Fibroblast of lung (primary cell): ENCODE measurements at regions not wholly inside any gene's neighbourhood (a gene's known extent, or its start where the extent isn't known, plus 50 kb on each side); places are given as distances from the start of the nearest gene placed in this dataset.
"Not testable (repeated sequence)": the region's sequence is repeated elsewhere in the genome, so short reads cannot be mapped to it uniquely, and the experiment has no call there.

Experiments
- DNase-seq, 2 donors: peaks; one replicate each; pipeline versions ENCODE4 v3.0.0 to v3.0.0-alpha.2; 2010; ENCODE audit warnings: low read depth in 2 of 2
- H2AFZ ChIP-seq: 2 replicates; pipeline ENCODE4 v1.5.1; 2012; ENCODE audit warnings: low read length, control low read depth, inconsistent platforms
- H3K27ac ChIP-seq: 2 replicates; pipeline ENCODE4 v1.5.1; 2011; ENCODE audit warnings: low read length, control low read depth; ENCODE audit not compliant: insufficient read depth
- H3K27me3 ChIP-seq: 2 replicates; pipeline ENCODE4 v1.5.1; 2011; ENCODE audit warnings: mild to moderate bottlenecking, low read length; ENCODE audit not compliant: control insufficient read depth, insufficient read depth
- H3K36me3 ChIP-seq: 2 replicates; pipeline ENCODE4 v1.5.1; 2011; ENCODE audit warnings: low read length; ENCODE audit not compliant: control insufficient read depth, insufficient read depth
- H3K4me1 ChIP-seq: 2 replicates; pipeline ENCODE4 v1.5.1; 2011; ENCODE audit warnings: low read length; ENCODE audit not compliant: control insufficient read depth, insufficient read depth; ENCODE audit errors: extremely low read depth
- H3K4me2 ChIP-seq: 2 replicates; pipeline ENCODE4 v1.5.1; 2011; ENCODE audit warnings: low read length, control low read depth; ENCODE audit not compliant: insufficient read depth; ENCODE audit errors: extremely low read depth
- H3K4me3 ChIP-seq, 4 experiments: fragments of 200-600 bp in 1 of 4; sonication (generic) in 1 of 4; replicated peaks in 1 of 4; 2 replicates each; pipeline ENCODE4 v1.5.1; 2011 to 2016; ENCODE audit warnings: low read length in 4 of 4, low read depth in 3 of 4, mild to moderate bottlenecking in 3 of 4, control low read depth in 2 of 4, inconsistent platforms in 1 of 4, mixed read lengths in 1 of 4; ENCODE audit not compliant: insufficient read depth in 1 of 4; ENCODE audit errors: control extremely low read depth in 1 of 4
- H3K79me2 ChIP-seq: 2 replicates; pipeline ENCODE4 v1.5.1; 2012; ENCODE audit warnings: mild to moderate bottlenecking, low read length, inconsistent platforms; ENCODE audit not compliant: control insufficient read depth, insufficient read depth
- H3K9ac ChIP-seq: 2 replicates; pipeline ENCODE4 v1.5.1; 2011; ENCODE audit warnings: mild to moderate bottlenecking, low read length, control low read depth; ENCODE audit not compliant: insufficient read depth
- H3K9me3 ChIP-seq: 2 replicates; pipeline ENCODE4 v1.5.1; 2012; ENCODE audit warnings: low read depth, low read length; ENCODE audit not compliant: control insufficient read depth, insufficient read depth
- H4K20me1 ChIP-seq: 2 replicates; pipeline ENCODE4 v1.5.1; 2011; ENCODE audit warnings: low read length; ENCODE audit not compliant: control insufficient read depth, insufficient read depth; ENCODE audit errors: extremely low read depth
- EZH2 ChIP-seq: IDR thresholded peaks from 2 replicates; pipeline ENCODE4 v1.5.1; 2012; ENCODE audit warnings: low read length, control low read depth, mild to moderate bottlenecking; ENCODE audit errors: missing control alignments
- TF ChIP-seq, protein P1 (sequence below), 2 donors: IDR thresholded peaks in 1 of 2; conservative IDR thresholded peaks in 1 of 2; 1 replicate in 1 of 2; 2 replicates in 1 of 2; pipeline ENCODE4 v1.5.1; 2011 to 2012; ENCODE audit warnings: low read length in 2 of 2, control low read depth in 1 of 2, inconsistent platforms in 1 of 2, low read depth in 1 of 2, mild to moderate bottlenecking in 1 of 2

DNA sequence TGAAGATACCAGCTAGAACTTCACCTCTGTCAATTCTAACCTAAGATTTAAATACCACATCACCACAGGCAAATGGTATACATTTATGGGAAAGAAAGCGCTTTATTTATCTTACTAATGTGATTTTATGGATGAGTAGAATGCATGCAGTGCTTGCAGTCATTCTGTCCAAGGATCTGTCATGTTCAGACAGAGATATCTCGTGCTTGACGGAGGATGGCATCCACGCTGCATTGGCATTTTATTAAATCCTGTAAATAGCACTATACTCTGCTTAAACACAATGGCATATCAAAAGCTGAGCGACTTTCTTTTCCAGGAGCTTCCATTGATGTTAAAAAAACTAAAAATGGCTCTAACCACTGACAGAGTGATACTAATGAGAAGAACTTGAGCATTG is 133.7 kb upstream of the CAV2 start:
- Histone ChIP-seq H3K27me3 (no peaks in the 10 kb centered on the region), H3K9me3 (no peaks in the 10 kb centered on the region), H3K4me1 (no peaks in the 10 kb centered on the region), H3K36me3 (no peaks in the 10 kb centered on the region), H3K9ac (no peak overlapping the region), H3K79me2 (no peaks in the 10 kb centered on the region), H2AFZ (no peak overlapping the region), H3K27ac (no peak overlapping the region), H3K4me2 (no peak overlapping the region), H4K20me1 (no peaks in the 10 kb centered on the region), H3K4me3 (no peak overlapping the region)
- no peak for DNase-seq
- TF ChIP-seq, protein P1, sequence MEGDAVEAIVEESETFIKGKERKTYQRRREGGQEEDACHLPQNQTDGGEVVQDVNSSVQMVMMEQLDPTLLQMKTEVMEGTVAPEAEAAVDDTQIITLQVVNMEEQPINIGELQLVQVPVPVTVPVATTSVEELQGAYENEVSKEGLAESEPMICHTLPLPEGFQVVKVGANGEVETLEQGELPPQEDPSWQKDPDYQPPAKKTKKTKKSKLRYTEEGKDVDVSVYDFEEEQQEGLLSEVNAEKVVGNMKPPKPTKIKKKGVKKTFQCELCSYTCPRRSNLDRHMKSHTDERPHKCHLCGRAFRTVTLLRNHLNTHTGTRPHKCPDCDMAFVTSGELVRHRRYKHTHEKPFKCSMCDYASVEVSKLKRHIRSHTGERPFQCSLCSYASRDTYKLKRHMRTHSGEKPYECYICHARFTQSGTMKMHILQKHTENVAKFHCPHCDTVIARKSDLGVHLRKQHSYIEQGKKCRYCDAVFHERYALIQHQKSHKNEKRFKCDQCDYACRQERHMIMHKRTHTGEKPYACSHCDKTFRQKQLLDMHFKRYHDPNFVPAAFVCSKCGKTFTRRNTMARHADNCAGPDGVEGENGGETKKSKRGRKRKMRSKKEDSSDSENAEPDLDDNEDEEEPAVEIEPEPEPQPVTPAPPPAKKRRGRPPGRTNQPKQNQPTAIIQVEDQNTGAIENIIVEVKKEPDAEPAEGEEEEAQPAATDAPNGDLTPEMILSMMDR (conservative IDR thresholded peaks at IDR 0.05 in 1 of 2, IDR thresholded peaks at IDR 0.05 in 1 of 2; ENCODE audit: low read depth in 1 of 2, low read length in 2 of 2), result no peak
- no peak for TF ChIP-seq EZH2

DNA sequence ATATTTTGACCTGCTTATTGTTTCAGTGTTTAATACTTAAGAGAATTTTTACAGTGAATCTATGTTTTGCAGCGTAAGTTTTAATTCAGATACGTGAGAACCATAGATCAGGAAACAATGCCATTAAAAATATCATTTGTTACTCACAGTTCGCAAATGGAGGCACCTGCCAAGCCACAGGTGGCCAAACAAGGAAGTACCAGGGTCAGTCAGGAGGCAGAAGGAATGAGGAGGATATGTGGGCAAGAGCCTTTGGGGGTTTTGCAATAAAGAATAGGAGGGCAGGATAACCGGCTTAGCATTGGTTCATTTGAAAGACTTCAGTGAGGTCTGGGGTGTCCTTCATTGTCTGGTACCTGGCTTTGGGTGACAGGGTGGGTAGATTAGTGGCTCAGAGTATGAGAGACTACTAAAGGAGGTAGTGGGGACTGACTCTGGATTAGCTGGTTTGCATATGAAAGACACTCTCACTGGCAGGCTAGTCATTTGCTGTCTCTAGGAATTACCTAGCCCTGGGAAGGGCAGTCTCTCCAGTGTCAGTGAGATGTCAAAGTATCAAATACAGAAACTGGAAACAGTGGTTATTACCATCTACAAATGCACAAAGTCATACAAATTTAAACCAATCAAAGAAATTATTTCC is 132.2 kb upstream of the CAV2 start:
- no peak overlapping the region for H3K4me3 ChIP-seq

DNA sequence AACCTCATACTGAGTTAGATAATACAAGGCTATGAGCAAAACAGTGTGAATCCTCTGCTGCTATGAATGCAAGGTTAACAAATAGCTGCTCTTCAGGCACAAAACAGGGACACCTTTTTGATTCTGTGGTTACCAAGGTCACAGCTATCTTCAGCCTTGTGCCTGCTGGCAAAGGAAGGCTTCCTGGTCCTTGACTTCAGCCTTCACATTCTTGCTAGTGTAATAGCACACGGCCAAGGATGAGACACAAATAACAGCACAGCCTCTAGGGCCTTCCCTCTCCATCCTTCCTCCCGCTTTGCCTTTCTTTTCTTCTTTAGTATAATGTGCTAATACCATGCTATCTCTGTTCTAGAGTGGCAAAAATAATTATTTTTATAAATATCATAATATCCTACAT is 130.6 kb upstream of the CAV2 start:
- TF ChIP-seq, protein P1 (conservative IDR thresholded peaks at IDR 0.05 in 1 of 2, IDR thresholded peaks at IDR 0.05 in 1 of 2; ENCODE audit: low read depth in 1 of 2, low read length in 2 of 2), result no peak
- TF ChIP-seq EZH2, result no peak
- Histone ChIP-seq H3K4me3 (no peak overlapping the region), H3K4me1 (no peaks in the 10 kb centered on the region), H3K9ac (no peak overlapping the region), H3K27me3 (no peaks in the 10 kb centered on the region), H3K36me3 (no peaks in the 10 kb centered on the region), H3K79me2 (no peaks in the 10 kb centered on the region), H4K20me1 (no peaks in the 10 kb centered on the region), H3K9me3 (no peaks in the 10 kb centered on the region), H3K4me2 (no peak overlapping the region), H3K27ac (no peak overlapping the region), H2AFZ (no peak overlapping the region)
- no peak for DNase-seq

More for the DNA sequence above, 132.2 kb upstream of the CAV2 start:
- Histone ChIP-seq H3K36me3 (no peaks in the 10 kb centered on the region), H2AFZ (no peak overlapping the region), H3K4me2 (no peak overlapping the region), H3K79me2 (no peaks in the 10 kb centered on the region), H3K9me3 (no peaks in the 10 kb centered on the region), H3K27me3 (no peaks in the 10 kb centered on the region), H4K20me1 (no peaks in the 10 kb centered on the region), H3K4me1 (no peaks in the 10 kb centered on the region), H3K9ac (no peak overlapping the region), H3K27ac (no peak overlapping the region)
- TF ChIP-seq, protein P1 (conservative IDR thresholded peaks at IDR 0.05 in 1 of 2, IDR thresholded peaks at IDR 0.05 in 1 of 2; ENCODE audit: low read depth in 1 of 2, low read length in 2 of 2), result no peak
- TF ChIP-seq EZH2, result no peak
- no peak for DNase-seq

DNA sequence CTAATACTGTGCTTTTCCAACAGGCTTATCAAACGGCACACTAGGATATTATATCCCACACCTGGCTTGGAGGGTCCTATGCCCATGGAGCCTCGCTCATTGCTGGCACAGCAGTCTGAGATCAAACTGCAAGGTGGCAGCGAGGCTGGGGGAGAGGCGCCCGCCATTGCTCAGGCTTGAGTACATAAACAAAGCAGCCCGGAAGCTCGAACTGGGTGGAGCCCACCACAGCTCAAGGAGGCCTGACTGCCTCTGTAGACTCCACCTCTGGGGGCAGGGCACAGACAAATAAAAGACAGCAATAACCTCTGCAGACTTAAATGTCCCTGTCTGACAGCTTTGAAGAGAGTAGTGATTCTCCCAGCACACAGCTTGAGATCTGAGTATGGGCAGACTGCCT is 128.0 kb upstream of the CAV2 start:
- not testable (repeated sequence) for H3K9ac ChIP-seq, H3K4me3 ChIP-seq, H3K79me2 ChIP-seq, H3K9me3 ChIP-seq, H3K27ac ChIP-seq, H3K4me2 ChIP-seq, H3K36me3 ChIP-seq, H3K27me3 ChIP-seq, H3K4me1 ChIP-seq, H4K20me1 ChIP-seq, H2AFZ ChIP-seq, DNase-seq

DNA sequence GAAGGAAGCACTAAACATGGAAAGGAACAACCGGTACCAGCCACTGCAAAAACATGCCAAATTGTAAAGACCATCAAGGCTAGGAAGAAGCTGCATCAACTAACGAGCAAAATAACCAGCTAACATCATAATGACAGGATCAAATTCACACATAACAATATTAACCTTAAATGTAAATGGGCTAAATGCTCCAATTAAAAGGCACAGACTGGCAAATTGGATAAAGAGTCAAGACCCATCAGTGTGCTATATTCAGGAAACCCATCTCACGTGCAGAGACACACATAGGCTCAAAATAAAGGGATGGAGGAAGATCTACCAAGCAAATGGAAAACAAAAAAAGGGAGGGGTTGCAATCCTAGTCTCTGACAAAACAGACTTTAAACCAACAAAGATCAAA is 126.3 kb upstream of the CAV2 start:
- H2AFZ ChIP-seq, H3K4me3 ChIP-seq, H3K4me1 ChIP-seq, H4K20me1 ChIP-seq, H3K4me2 ChIP-seq, H3K9ac ChIP-seq, H3K9me3 ChIP-seq, H3K27me3 ChIP-seq, DNase-seq, H3K27ac ChIP-seq, H3K36me3 ChIP-seq, H3K79me2 ChIP-seq: not testable (repeated sequence)
